K562 (cell line): ENCODE measurements at regions not wholly inside any gene's neighbourhood (a gene's known extent, or its start where the extent isn't known, plus 50 kb on each side); places are given as distances from the start of the nearest gene placed in this dataset.

Source experiments
- ATF6 ChIP-seq: sonication (generic); formaldehyde crosslinking; IDR thresholded peaks from 2 replicates; pipeline ENCODE4 v1.4.0; 2020; ENCODE audit warnings: mild to moderate bottlenecking, missing genetic modification reagents
- BHLHE40 ChIP-seq: IDR thresholded peaks from 2 replicates; pipeline ENCODE4 v1.6.1; 2011; ENCODE audit warnings: low read length, improper control_type of control experiment
- CBFA2T2 ChIP-seq: fragments of 450-650 bp; conservative IDR thresholded peaks from 2 replicates; pipeline ENCODE4 v1.6.1; 2017; ENCODE audit warnings: mild to moderate bottlenecking
- CEBPG ChIP-seq, 3 experiments: fragments of 200-800 bp in 1 of 3; sonication (Bioruptor generic) in 1 of 3; sonication (generic) in 1 of 3; formaldehyde crosslinking in 1 of 3; IDR thresholded peaks in 2 of 3; conservative IDR thresholded peaks in 1 of 3; 2 replicates each; pipeline versions ENCODE4 v1.6.1 to v1.8.0; 2016 to 2022; ENCODE audit warnings: missing compliant biosample characterization in 2 of 3, missing genetic modification characterization in 2 of 3, mild to moderate bottlenecking in 1 of 3, missing genetic modification reagents in 1 of 3
- CXXC5 ChIP-seq: fragments of 250-450 bp; sonication (Bioruptor Pico); IDR thresholded peaks from 2 replicates; pipeline ENCODE4 v1.8.0; 2022; ENCODE audit warnings: inconsistent platforms, mild to moderate bottlenecking, moderate library complexity
- EP300 ChIP-seq: IDR thresholded peaks from 2 replicates; pipeline ENCODE4 v1.6.1; 2012; ENCODE audit warnings: low read length, improper control_type of control experiment
- HDAC3 ChIP-seq: fragments of 450-650 bp; IDR thresholded peaks from 2 replicates; pipeline ENCODE4 v1.6.1; 2018; ENCODE audit warnings: borderline replicate concordance, mild to moderate bottlenecking, moderate library complexity; ENCODE audit not compliant: partially characterized antibody
- MAZ ChIP-seq, 2 experiments: fragments of 450-650 bp in 1 of 2; sonication (generic) in 1 of 2; formaldehyde crosslinking; IDR thresholded peaks in 1 of 2; conservative IDR thresholded peaks in 1 of 2; 2 replicates each; pipeline versions ENCODE4 v1.4.0 to v1.5.0; 2020; ENCODE audit warnings: mild to moderate bottlenecking in 1 of 2, missing genetic modification reagents in 1 of 2
- PHF20 ChIP-seq: fragments of 450-650 bp; IDR thresholded peaks from 2 replicates; pipeline ENCODE4 v1.6.1; 2018; ENCODE audit not compliant: partially characterized antibody
- PHF8 ChIP-seq: fragments of 200-600 bp; sonication (generic); IDR thresholded peaks from 2 replicates; pipeline ENCODE4 v1.6.1; 2012; ENCODE audit warnings: mixed run types, mild to moderate bottlenecking, inconsistent platforms, low read length, moderate library complexity, borderline replicate concordance
- POLR2G ChIP-seq: fragments of 200-400 bp; formaldehyde crosslinking; IDR thresholded peaks from 2 replicates; pipeline ENCODE4 v1.6.1; 2017; ENCODE audit warnings: low read depth, mild to moderate bottlenecking, antibody characterized with exemption, low read length, moderate library complexity
- POLR3G ChIP-seq: IDR thresholded peaks from 2 replicates; pipeline ENCODE4 v1.6.1; 2011; ENCODE audit not compliant: insufficient read length, insufficient replicate concordance; ENCODE audit errors: extremely low read depth
- SMARCA5 ChIP-seq: fragments of 450-650 bp; IDR thresholded peaks from 2 replicates; pipeline ENCODE4 v1.6.1; 2016
- SOX6 ChIP-seq: fragments of 450-650 bp; IDR thresholded peaks from 2 replicates; pipeline ENCODE4 v1.6.1; 2014; ENCODE audit warnings: mild to moderate bottlenecking
- SRSF1 ChIP-seq: fragments of 200-400 bp; formaldehyde crosslinking; IDR thresholded peaks from 2 replicates; pipeline ENCODE4 v1.6.1; 2017; ENCODE audit warnings: mild to moderate bottlenecking, low read depth, low read length, moderate library complexity
- STAG1 ChIP-seq: sonication (generic); formaldehyde crosslinking; IDR thresholded peaks from 2 replicates; pipeline ENCODE4 v1.5.0; 2020; ENCODE audit warnings: missing genetic modification reagents, borderline replicate concordance
- ZNF165 ChIP-seq: fragments of 250-450 bp; sonication (Bioruptor Pico); IDR thresholded peaks from 2 replicates; pipeline ENCODE4 v1.4.0; 2020; ENCODE audit warnings: borderline replicate concordance
- ZNF507 ChIP-seq: conservative IDR thresholded peaks from 2 replicates; pipeline ENCODE4 v1.6.1; 2017; ENCODE audit warnings: missing genetic modification characterization, missing compliant biosample characterization
- TF ChIP-seq, protein P1 (sequence below): fragments of 250-450 bp; sonication (Bioruptor Pico); IDR thresholded peaks from 2 replicates; pipeline ENCODE4 v1.4.0; 2020
- TF ChIP-seq, protein P2 (sequence below): fragments of 450-650 bp; formaldehyde crosslinking; IDR thresholded peaks from 2 replicates; pipeline ENCODE4 v1.4.0; 2020; ENCODE audit warnings: mild to moderate bottlenecking, moderate library complexity

DNA sequence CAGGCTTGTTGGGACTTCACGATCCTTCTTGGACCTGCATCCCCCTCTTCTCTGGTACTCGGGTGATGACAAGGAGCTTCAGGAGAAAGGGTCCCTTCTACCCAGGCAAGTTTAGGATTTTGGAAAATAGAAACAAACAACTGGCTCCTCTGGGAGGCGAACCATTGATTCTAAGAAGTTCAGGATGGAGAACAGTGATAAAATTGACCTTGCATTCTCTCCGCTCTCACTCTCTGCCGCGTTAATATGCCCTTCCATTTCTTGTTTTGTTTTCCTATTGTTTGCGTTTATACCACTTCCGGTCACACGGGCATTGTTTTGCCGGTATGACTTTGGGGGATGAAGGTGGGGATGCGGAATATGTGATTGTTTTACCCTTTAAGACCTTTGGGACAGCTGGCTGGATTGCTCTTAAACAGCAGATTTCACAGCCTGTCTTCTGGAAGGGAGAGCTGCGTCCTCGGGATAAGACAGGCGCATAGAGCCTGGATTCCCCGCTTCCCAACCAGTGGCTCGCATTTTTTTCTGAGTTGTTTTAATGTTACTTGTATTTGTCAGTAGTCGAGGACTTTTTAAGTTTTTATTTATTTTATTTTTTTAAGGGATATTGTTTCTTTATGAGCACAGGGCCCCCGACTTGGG is 144.3 kb upstream of the ZNF184 start (continued):
- TF ChIP-seq BHLHE40 (no peak), POLR2G (no peak), STAG1 (CRISPR knock-in tag) (no peak), SRSF1 (no peak), CEBPG (CRISPR knock-in tag; IDR thresholded peaks at IDR 0.05) (no peak), CEBPG (tag; conservative IDR thresholded peaks at IDR 0.05 in 1 of 2, IDR thresholded peaks at IDR 0.05 in 1 of 2) (no peak), POLR3G (no peak), SMARCA5 (0 out of 2 replicates have a peak, but pooled peaks have one; percentile 39), CXXC5 (CRISPR knock-in tag) (peak; percentile 12), HDAC3 (no peak), ATF6 (CRISPR knock-in tag) (no peak), EP300 (no peak), ZNF507 (tag) (no peak), ZNF165 (CRISPR knock-in tag) (no peak), SOX6 (peak; percentile 93), PHF8 (peak; percentile 18; the same call in 1 of the 2 replicates), CBFA2T2 (no peak; the same call in 1 of the 2 replicates), PHF20 (no peak), MAZ (CRISPR knock-in tag; conservative IDR thresholded peaks at IDR 0.05 in 1 of 2, IDR thresholded peaks at IDR 0.05 in 1 of 2) (no peak)
- TF ChIP-seq, protein P1, sequence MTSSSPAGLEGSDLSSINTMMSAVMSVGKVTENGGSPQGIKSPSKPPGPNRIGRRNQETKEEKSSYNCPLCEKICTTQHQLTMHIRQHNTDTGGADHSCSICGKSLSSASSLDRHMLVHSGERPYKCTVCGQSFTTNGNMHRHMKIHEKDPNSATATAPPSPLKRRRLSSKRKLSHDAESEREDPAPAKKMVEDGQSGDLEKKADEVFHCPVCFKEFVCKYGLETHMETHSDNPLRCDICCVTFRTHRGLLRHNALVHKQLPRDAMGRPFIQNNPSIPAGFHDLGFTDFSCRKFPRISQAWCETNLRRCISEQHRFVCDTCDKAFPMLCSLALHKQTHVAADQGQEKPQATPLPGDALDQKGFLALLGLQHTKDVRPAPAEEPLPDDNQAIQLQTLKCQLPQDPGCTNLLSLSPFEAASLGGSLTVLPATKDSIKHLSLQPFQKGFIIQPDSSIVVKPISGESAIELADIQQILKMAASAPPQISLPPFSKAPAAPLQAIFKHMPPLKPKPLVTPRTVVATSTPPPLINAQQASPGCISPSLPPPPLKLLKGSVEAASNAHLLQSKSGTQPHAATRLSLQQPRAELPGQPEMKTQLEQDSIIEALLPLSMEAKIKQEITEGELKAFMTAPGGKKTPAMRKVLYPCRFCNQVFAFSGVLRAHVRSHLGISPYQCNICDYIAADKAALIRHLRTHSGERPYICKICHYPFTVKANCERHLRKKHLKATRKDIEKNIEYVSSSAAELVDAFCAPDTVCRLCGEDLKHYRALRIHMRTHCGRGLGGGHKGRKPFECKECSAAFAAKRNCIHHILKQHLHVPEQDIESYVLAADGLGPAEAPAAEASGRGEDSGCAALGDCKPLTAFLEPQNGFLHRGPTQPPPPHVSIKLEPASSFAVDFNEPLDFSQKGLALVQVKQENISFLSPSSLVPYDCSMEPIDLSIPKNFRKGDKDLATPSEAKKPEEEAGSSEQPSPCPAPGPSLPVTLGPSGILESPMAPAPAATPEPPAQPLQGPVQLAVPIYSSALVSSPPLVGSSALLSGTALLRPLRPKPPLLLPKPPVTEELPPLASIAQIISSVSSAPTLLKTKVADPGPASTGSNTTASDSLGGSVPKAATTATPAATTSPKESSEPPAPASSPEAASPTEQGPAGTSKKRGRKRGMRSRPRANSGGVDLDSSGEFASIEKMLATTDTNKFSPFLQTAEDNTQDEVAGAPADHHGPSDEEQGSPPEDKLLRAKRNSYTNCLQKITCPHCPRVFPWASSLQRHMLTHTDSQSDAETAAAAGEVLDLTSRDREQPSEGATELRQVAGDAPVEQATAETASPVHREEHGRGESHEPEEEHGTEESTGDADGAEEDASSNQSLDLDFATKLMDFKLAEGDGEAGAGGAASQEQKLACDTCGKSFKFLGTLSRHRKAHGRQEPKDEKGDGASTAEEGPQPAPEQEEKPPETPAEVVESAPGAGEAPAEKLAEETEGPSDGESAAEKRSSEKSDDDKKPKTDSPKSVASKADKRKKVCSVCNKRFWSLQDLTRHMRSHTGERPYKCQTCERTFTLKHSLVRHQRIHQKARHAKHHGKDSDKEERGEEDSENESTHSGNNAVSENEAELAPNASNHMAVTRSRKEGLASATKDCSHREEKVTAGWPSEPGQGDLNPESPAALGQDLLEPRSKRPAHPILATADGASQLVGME (CRISPR knock-in tag) = no peak
- TF ChIP-seq, protein P2, sequence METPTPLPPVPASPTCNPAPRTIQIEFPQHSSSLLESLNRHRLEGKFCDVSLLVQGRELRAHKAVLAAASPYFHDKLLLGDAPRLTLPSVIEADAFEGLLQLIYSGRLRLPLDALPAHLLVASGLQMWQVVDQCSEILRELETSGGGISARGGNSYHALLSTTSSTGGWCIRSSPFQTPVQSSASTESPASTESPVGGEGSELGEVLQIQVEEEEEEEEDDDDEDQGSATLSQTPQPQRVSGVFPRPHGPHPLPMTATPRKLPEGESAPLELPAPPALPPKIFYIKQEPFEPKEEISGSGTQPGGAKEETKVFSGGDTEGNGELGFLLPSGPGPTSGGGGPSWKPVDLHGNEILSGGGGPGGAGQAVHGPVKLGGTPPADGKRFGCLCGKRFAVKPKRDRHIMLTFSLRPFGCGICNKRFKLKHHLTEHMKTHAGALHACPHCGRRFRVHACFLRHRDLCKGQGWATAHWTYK (CRISPR knock-in tag) = no peak
